Loucy (cell line): ENCODE measurements at regions not wholly inside any gene's neighbourhood (a gene's known extent, or its start where the extent isn't known, plus 50 kb on each side); places are given as distances from the start of the nearest gene placed in this dataset.

Experiments
- CTCF ChIP-seq: fragments of 200-600 bp; sonication (generic); conservative IDR thresholded peaks from 2 replicates; pipeline ENCODE4 v1.5.1; 2014; ENCODE audit warnings: mild to moderate bottlenecking, antibody characterized with exemption, low read length
- EZH2phosphoT487 ChIP-seq: fragments of 200-600 bp; IDR thresholded peaks from 2 replicates; pipeline ENCODE4 v1.6.1; 2018; ENCODE audit warnings: antibody characterized with exemption, mild to moderate bottlenecking, moderate library complexity, borderline replicate concordance

DNA sequence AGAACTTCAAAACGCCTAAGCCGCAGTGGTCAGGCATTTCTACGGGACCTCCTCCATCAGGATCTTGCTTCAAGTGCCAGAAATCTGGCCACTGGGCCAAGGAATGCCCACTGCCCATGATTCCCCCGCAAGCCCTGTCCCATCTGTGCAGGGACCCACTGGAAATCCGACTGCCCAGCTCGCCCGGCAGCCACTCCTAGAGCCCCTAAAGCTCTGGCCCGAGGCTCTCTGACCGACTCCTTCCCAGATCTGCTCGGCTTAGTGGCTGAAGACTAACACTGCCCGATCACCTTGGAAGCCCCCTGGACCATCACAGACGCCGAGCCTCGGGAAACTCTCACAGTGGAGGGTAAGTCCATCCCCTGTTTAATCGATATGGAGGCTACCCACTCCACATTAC is 1113.0 kb upstream of the TMEM132C start:
- TF ChIP-seq EZH2phosphoT487 = no peak
- TF ChIP-seq CTCF = no peak
